ENCODE measurements at regions not wholly inside any gene's neighbourhood (a gene's known extent, or its start where the extent isn't known, plus 50 kb on each side); places are given as distances from the start of the nearest gene placed in this dataset.

GRCh38 chr2:117068371-117068770 is 746.1 kb upstream of the DDX18 start:
- no peak overlapping the region for H4K91ac ChIP-seq (ENCODE audit: insufficient read depth, low read depth, low read length)
- H2AK5ac ChIP-seq (ENCODE audit: low read depth, low read length) = no peak overlapping the region
- H4K8ac ChIP-seq (ENCODE audit: low read depth in 2 of 2, low read length in 2 of 2) = no peak overlapping the region
- no peak overlapping the region for H3K23ac ChIP-seq (ENCODE audit: low read depth, low read length)
- H2BK15ac ChIP-seq (ENCODE audit: low read depth, low read length) = no peak overlapping the region
- no peak overlapping the region for H2BK120ac ChIP-seq (ENCODE audit: low read depth, low read length)
- H3K4ac ChIP-seq (ENCODE audit: low read depth, low read length) = no peak overlapping the region
- POLR2A ChIA-PET (ENCODE audit: unreplicated experiment) = no interaction called here
- no peak overlapping the region for H2AFZ ChIP-seq (replicated peaks; ENCODE audit: low read length, poor library complexity)
- no peaks in the 10 kb centered on the region for H3K79me1 ChIP-seq (ENCODE audit: low read depth in 1 of 2, low read length in 2 of 2)
- no peak overlapping the region for H3K18ac ChIP-seq (ENCODE audit: low read depth, low read length)
- H3K27me3 ChIP-seq (ENCODE audit: control insufficient read depth, insufficient read depth, low read length) = no peaks in the 10 kb centered on the region
- H4K20me1 ChIP-seq (ENCODE audit: insufficient read depth, low read length) = no peaks in the 10 kb centered on the region
- H2AK9ac ChIP-seq (replicated peaks; ENCODE audit: low read depth, low read length, poor library complexity) = no peak overlapping the region
- H3K9me3 ChIP-seq (ENCODE audit: control insufficient read depth, insufficient read depth, low read length) = peaks cover 7% of the 10 kb centered on the region
- dilution Hi-C loops (cut with HindIII; ENCODE audit: low sequenced_read_pairs, unreplicated experiment) (no loop called here), in situ Hi-C loops (cut with MboI; ENCODE audit: low sequenced_read_pairs) (no loop called here), intact Hi-C loops (cut with micrococcal nuclease) (no loop called here)
- H3K4me3 ChIP-seq (ENCODE audit: insufficient read depth, low read depth, low read length) = no peak overlapping the region
- no peaks in the 10 kb centered on the region for H3K36me3 ChIP-seq (ENCODE audit: control insufficient read depth, insufficient read depth, low read length)
- no peaks in the 10 kb centered on the region for H3K9me1 ChIP-seq (ENCODE audit: insufficient read depth, low read length)
- no TSS peak for BruUV-seq (replicated peaks)
- CTCF ChIA-PET = no interaction called here
- WGBS, 2 experiments (ENCODE audit: extremely low coverage in 2 of 2, insufficient read length in 1 of 2) = no CpG with 5 or more reads among the region's 2 CpGs
- H4K5ac ChIP-seq (ENCODE audit: low read depth, low read length) = no peak overlapping the region
- no peak overlapping the region for H3K56ac ChIP-seq (ENCODE audit: extremely low read depth, insufficient read depth, low read length)
- no peak for ATAC-seq (ENCODE audit: low read depth)
- no peak overlapping the region for H2BK20ac ChIP-seq (ENCODE audit: low read depth, low read length)
- no peak overlapping the region for H3K27ac ChIP-seq (ENCODE audit: insufficient read depth, low read length)
- no peak overlapping the region for H3K4me2 ChIP-seq (ENCODE audit: low read depth, low read length)
- H3K4me1 ChIP-seq (ENCODE audit: control insufficient read depth, insufficient read depth, low read length) = no peaks in the 10 kb centered on the region
- no peak for DNase-seq
- TF ChIP-seq FOS (IDR thresholded peaks at IDR 0.05; ENCODE audit: low read depth, low read length) = no peak
- no peak for TF ChIP-seq CHD1 (IDR thresholded peaks at IDR 0.05; ENCODE audit: low read depth, low read length)
- no peak for TF ChIP-seq CTCF (conservative IDR thresholded peaks at IDR 0.05; ENCODE audit: low read depth, low read length)
- TF ChIP-seq MXI1 (IDR thresholded peaks at IDR 0.05; ENCODE audit: borderline replicate concordance, low read depth, low read length) = no peak
- TF ChIP-seq SMC3 (IDR thresholded peaks at IDR 0.05; ENCODE audit: low read depth, low read length) = no peak
- no peak for TF ChIP-seq USF2 (IDR thresholded peaks at IDR 0.05; ENCODE audit: low read depth, low read length)
- TF ChIP-seq BHLHE40 (IDR thresholded peaks at IDR 0.05; ENCODE audit: low read depth, low read length) = no peak
- TF ChIP-seq RFX5 (IDR thresholded peaks at IDR 0.05; ENCODE audit: low read depth, low read length) = no peak
- no peak for TF ChIP-seq RCOR1 (IDR thresholded peaks at IDR 0.05; ENCODE audit: insufficient replicate concordance, low read length)
- TF ChIP-seq MAFK (IDR thresholded peaks at IDR 0.05; ENCODE audit: low read depth, low read length) = no peak
- no peak for TF ChIP-seq MAZ (IDR thresholded peaks at IDR 0.05; ENCODE audit: borderline replicate concordance, low read depth, low read length)
- TF ChIP-seq NFE2L2 (IDR thresholded peaks at IDR 0.05; ENCODE audit: low read depth, low read length) = no peak
- TF ChIP-seq CEBPB (IDR thresholded peaks at IDR 0.05; ENCODE audit: low read depth, low read length) = no peak
- no peak for TF ChIP-seq ELK1 (IDR thresholded peaks at IDR 0.05; ENCODE audit: borderline replicate concordance, low read depth, low read length)
- TF ChIP-seq RAD21 (IDR thresholded peaks at IDR 0.05; ENCODE audit: low read length) = no peak
- TF ChIP-seq POLR2A (IDR thresholded peaks at IDR 0.05; ENCODE audit: low read depth, low read length) = no peak
- no peak overlapping the region for H2BK5ac ChIP-seq (ENCODE audit: low read depth, low read length, poor library complexity, severe bottlenecking)
- H3K14ac ChIP-seq (replicated peaks; ENCODE audit: low read depth, low read length) = no peak overlapping the region
- H3K9ac ChIP-seq (ENCODE audit: low read depth, low read length) = no peak overlapping the region
